ENCODE measurements at regions not wholly inside any gene's neighbourhood (a gene's known extent, or its start where the extent isn't known, plus 50 kb on each side); places are given as distances from the start of the nearest gene placed in this dataset.
"Not testable (repeated sequence)": the region's sequence is repeated elsewhere in the genome, so short reads cannot be mapped to it uniquely, and the experiment has no call there.

GRCh38 chr11:105398636-105399035, 211.2 kb upstream of the GRIA4 start:
- DNase-seq (ENCODE audit: low read depth in 1 of 2, low spot score in 1 of 2): no peak
- in situ Hi-C loops (cut with HindIII; ENCODE audit: low pct_unique_long_range_greater_than_20kb, low sequenced_read_pairs): no loop called here
- TF ChIP-seq JUND (IDR thresholded peaks at IDR 0.05; ENCODE audit: low read depth): no peak

GRCh38 chr11:105393326-105393725, 216.5 kb upstream of the GRIA4 start:
- in situ Hi-C loops (cut with HindIII; ENCODE audit: low pct_unique_long_range_greater_than_20kb, low sequenced_read_pairs): no loop called here
- TF ChIP-seq JUND (IDR thresholded peaks at IDR 0.05; ENCODE audit: low read depth): no peak
- DNase-seq (ENCODE audit: low read depth in 1 of 2, low spot score in 1 of 2): no peak

DNA sequence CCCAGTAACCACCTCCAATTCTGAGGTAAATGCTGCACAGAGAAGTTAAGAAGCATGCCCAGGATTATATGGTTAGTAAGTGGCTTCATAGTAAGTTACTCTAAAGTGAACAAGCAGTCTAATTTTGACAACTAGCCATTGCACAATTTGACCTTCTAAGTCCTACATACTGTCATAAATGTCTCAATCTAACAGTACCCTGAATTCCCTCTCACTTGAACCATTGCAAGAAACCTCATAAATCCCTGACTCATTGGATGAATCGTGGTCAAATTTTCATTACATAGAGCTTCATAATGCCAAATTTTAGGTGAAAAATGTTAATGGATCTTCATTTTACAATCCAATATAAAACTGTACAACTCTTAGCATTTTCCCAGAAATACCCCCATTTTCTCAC, 217.3 kb upstream of the GRIA4 start:
- no peak for DNase-seq (ENCODE audit: low read depth in 1 of 2, low spot score in 1 of 2)
- in situ Hi-C loops (cut with HindIII; ENCODE audit: low pct_unique_long_range_greater_than_20kb, low sequenced_read_pairs): no loop called here
- no peak for TF ChIP-seq JUND (IDR thresholded peaks at IDR 0.05; ENCODE audit: low read depth)

- TF ChIP-seq JUND (IDR thresholded peaks at IDR 0.05; ENCODE audit: low read depth): no peak
- peak in 1 of 2 experiments; percentile 46 for DNase-seq (ENCODE audit: low read depth in 1 of 2, low spot score in 1 of 2)
- in situ Hi-C loops (cut with HindIII; ENCODE audit: low pct_unique_long_range_greater_than_20kb, low sequenced_read_pairs): no loop called here
Measured at GRCh38 chr11:105389952-105390351, 219.9 kb upstream of the GRIA4 start.

- no peak for DNase-seq (ENCODE audit: low read depth in 1 of 2, low spot score in 1 of 2)
- in situ Hi-C loops (cut with HindIII; ENCODE audit: low pct_unique_long_range_greater_than_20kb, low sequenced_read_pairs): no loop called here
- no peak for TF ChIP-seq JUND (IDR thresholded peaks at IDR 0.05; ENCODE audit: low read depth)
Measured at GRCh38 chr11:105388006-105388405, 221.9 kb upstream of the GRIA4 start.

- TF ChIP-seq JUND (IDR thresholded peaks at IDR 0.05; ENCODE audit: low read depth): no peak
- DNase-seq (ENCODE audit: low read depth in 1 of 2, low spot score in 1 of 2): no peak
- in situ Hi-C loops (cut with HindIII; ENCODE audit: low pct_unique_long_range_greater_than_20kb, low sequenced_read_pairs): no loop called here
Measured at GRCh38 chr11:105381941-105382340, 227.9 kb upstream of the GRIA4 start.

DNA sequence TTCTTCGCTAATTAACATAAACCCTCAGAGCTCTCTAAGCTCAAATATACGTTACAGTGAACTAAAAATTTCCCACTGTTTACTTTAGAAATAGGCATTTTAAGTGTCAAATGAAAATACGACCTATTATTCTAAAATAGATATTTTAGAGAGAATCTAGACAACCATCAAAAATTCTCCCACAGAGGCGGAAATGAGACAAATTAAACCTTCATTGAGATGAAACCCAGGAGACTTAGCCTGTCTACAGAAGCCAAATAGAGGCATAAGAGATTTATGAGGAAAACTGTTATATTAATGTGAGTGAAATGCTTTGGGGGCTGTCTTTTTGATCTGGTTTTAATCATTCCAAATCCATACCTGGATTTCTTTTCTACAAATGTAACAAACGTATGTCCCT, 232.0 kb upstream of the GRIA4 start:
- TF ChIP-seq JUND (IDR thresholded peaks at IDR 0.05; ENCODE audit: low read depth): no peak
- DNase-seq (ENCODE audit: low read depth in 1 of 2, low spot score in 1 of 2): no peak
- in situ Hi-C loops (cut with HindIII; ENCODE audit: low pct_unique_long_range_greater_than_20kb, low sequenced_read_pairs): no loop called here

DNA sequence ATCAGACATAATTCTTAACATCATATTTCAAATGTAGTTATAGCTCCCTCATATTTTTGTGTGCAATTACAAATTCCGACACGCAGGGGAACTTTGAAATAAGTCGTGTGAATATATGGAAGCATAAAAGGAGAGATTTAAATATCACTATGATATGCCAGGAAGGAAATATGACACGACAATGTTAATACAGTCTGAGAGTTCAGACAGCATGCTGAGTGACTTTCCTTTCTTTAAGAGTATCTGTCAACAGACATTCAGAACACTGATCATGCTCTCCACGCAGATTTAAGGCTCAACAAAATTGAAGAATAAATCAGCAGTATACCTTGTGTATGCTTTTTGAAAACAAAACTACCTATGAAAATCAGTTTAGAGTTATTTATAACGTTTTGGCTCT, 232.6 kb upstream of the CARD18 start:
- DNase-seq (ENCODE audit: low read depth in 1 of 2, low spot score in 1 of 2): no peak
- TF ChIP-seq JUND (IDR thresholded peaks at IDR 0.05; ENCODE audit: low read depth): no peak
- in situ Hi-C loops (cut with HindIII; ENCODE audit: low pct_unique_long_range_greater_than_20kb, low sequenced_read_pairs): no loop called here

- in situ Hi-C loops (cut with HindIII; ENCODE audit: low pct_unique_long_range_greater_than_20kb, low sequenced_read_pairs): no loop called here
- peak in 1 of 2 experiments; percentile 13 for DNase-seq (ENCODE audit: low read depth in 1 of 2, low spot score in 1 of 2)
- no peak for TF ChIP-seq JUND (IDR thresholded peaks at IDR 0.05; ENCODE audit: low read depth)
Measured at GRCh38 chr11:105371311-105371710, 231.7 kb upstream of the CARD18 start.

DNA sequence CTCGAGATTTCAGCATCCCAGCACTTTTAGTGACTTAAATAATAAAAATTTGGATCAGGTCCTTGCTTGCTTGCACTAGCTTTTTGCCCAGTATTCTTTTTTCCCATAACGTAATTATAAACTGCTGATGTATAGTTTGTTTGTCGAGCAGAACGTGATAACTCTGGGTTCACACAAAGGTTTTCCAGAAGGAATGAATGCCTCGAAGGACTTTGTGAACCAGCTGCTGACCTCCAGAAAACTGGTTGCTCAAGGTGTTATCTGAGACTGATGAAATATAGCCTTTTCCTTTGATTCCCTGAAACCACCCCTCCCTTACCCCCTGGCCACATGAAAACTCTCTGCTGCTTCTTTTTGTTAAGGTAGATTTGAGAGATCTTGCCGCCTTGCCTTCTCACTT, 229.1 kb upstream of the CARD18 start:
- DNase-seq (ENCODE audit: low read depth in 1 of 2, low spot score in 1 of 2): no peak
- in situ Hi-C loops (cut with HindIII; ENCODE audit: low pct_unique_long_range_greater_than_20kb, low sequenced_read_pairs): no loop called here
- no peak for TF ChIP-seq JUND (IDR thresholded peaks at IDR 0.05; ENCODE audit: low read depth)

DNA sequence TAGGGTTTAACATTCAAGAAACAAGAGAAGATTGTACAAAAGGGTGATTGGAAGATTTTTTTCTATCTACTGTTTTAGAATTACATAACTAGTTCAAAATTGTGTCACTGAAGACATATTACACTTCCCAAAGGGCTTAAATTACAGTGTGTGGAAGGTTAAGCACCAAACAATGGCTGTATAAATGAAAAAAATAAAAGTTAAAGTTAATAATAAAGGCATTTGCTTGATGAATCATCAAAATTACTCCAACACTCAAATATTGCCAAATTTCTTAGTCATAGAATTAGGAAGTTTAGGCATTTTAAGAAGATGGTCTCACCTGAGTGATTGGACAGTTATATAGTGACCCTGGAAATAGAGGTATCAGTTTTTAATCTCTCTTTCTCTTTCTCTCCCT, 227.6 kb upstream of the CARD18 start:
- no peak for TF ChIP-seq JUND (IDR thresholded peaks at IDR 0.05; ENCODE audit: low read depth)
- in situ Hi-C loops (cut with HindIII; ENCODE audit: low pct_unique_long_range_greater_than_20kb, low sequenced_read_pairs): no loop called here
- no peak for DNase-seq (ENCODE audit: low read depth in 1 of 2, low spot score in 1 of 2)

DNA sequence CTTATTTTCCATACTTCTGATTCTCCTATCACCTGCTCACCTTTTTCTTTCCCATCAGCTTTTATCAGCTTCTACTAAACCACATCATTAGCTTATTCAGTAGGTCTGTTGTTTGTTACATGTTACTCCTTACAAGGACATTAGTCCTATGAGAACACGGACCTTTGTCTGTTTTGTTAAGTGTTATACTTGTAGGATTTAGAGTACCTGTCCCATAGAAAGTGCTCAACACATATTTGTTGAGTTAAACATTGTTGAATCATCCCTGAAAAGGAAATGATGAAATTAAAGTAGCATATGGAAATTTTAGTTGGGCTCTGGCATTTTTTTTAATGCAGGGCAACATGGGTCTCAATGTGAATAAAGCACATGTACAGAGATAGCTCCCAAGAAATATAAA, 222.1 kb upstream of the CARD18 start:
- in situ Hi-C loops (cut with HindIII; ENCODE audit: low pct_unique_long_range_greater_than_20kb, low sequenced_read_pairs): no loop called here
- no peak for TF ChIP-seq JUND (IDR thresholded peaks at IDR 0.05; ENCODE audit: low read depth)
- DNase-seq (ENCODE audit: low read depth in 1 of 2, low spot score in 1 of 2): no peak

DNA sequence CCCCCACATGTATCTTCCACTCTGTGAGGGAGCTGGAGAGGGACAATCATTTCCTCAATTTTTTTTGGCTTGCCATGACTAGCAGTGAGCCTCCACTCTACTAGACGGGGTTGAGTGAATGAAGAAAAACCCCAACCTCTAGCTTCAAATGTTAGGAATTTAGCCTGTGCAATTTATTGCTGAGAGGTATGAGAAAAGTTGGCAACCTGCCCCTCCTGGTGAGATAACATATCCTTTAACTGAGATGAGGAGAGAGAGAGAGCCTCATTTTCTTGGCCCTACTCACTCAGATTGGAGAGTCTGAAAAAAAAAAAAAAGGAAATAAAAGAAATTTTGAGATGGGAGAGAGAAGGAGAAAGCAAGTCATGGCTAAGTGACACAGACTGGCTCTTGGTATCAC, 218.2 kb upstream of the CARD18 start:
- in situ Hi-C loops (cut with HindIII; ENCODE audit: low pct_unique_long_range_greater_than_20kb, low sequenced_read_pairs): no loop called here
- no peak for DNase-seq (ENCODE audit: low read depth in 1 of 2, low spot score in 1 of 2)
- no peak for TF ChIP-seq JUND (IDR thresholded peaks at IDR 0.05; ENCODE audit: low read depth)

GRCh38 chr11:105357146-105357545, 217.6 kb upstream of the CARD18 start:
- DNase-seq (ENCODE audit: low read depth in 1 of 2, low spot score in 1 of 2): no peak
- in situ Hi-C loops (cut with HindIII; ENCODE audit: low pct_unique_long_range_greater_than_20kb, low sequenced_read_pairs): no loop called here

GRCh38 chr11:105349867-105350266, 210.3 kb upstream of the CARD18 start:
- in situ Hi-C loops (cut with HindIII; ENCODE audit: low pct_unique_long_range_greater_than_20kb, low sequenced_read_pairs); DNase-seq (ENCODE audit: low read depth in 1 of 2, low spot score in 1 of 2): not testable (repeated sequence)

More at GRCh38 chr11:105357146-105357545, 217.6 kb upstream of the CARD18 start:
- TF ChIP-seq JUND (IDR thresholded peaks at IDR 0.05; ENCODE audit: low read depth): no peak

Measured in T47D (cell line).